AG09319 (cell line): ENCODE measurements at regions not wholly inside any gene's neighbourhood (a gene's known extent, or its start where the extent isn't known, plus 50 kb on each side); places are given as distances from the start of the nearest gene placed in this dataset.

ENCODE experiments used
- DNase-seq: peaks from one replicate; pipeline ENCODE4 v3.0.0-alpha.2; 2010; ENCODE audit warnings: low read depth; ENCODE audit errors: extremely low read depth
- CTCF ChIP-seq: IDR thresholded peaks from 2 replicates; pipeline ENCODE4 v1.5.1; 2011; ENCODE audit warnings: low read depth, mild to moderate bottlenecking, inconsistent platforms, low read length, moderate library complexity

GRCh38 chr18:42339372-42339771 lies 384.3 kb downstream of the PIK3C3 start:
- no peak for TF ChIP-seq CTCF
- DNase-seq = no peak

GRCh38 chr18:42340423-42341009 lies 385.5 kb downstream of the PIK3C3 start:
- no peak for DNase-seq
- TF ChIP-seq CTCF = no peak

GRCh38 chr18:42341423-42341822 lies 386.4 kb downstream of the PIK3C3 start:
- TF ChIP-seq CTCF = no peak
- DNase-seq = no peak

- DNase-seq = no peak
- no peak for TF ChIP-seq CTCF
Observed at GRCh38 chr18:42348722-42349121, 393.7 kb downstream of the PIK3C3 start.

- TF ChIP-seq CTCF = no peak
- no peak for DNase-seq
Observed at GRCh38 chr18:42351455-42351854, 396.4 kb downstream of the PIK3C3 start.

- DNase-seq = no peak
- TF ChIP-seq CTCF = no peak
Observed at GRCh38 chr18:42360716-42361115, 405.7 kb downstream of the PIK3C3 start.

GRCh38 chr18:42363446-42364441 lies 408.7 kb downstream of the PIK3C3 start:
- TF ChIP-seq CTCF = no peak
- DNase-seq = no peak
